SH-SY5Y (cell line): ENCODE measurements at regions not wholly inside any gene's neighbourhood (a gene's known extent, or its start where the extent isn't known, plus 50 kb on each side); places are given as distances from the start of the nearest gene placed in this dataset.

ENCODE experiments used
- GATA2 ChIP-seq: IDR thresholded peaks from 2 replicates; pipeline ENCODE4 v1.6.1; 2011; ENCODE audit warnings: mild to moderate bottlenecking, low read depth, low read length
- GATA3 ChIP-seq: IDR thresholded peaks from 2 replicates; pipeline ENCODE4 v1.6.1; 2011; ENCODE audit warnings: low read depth, mild to moderate bottlenecking, low read length, moderate library complexity

DNA sequence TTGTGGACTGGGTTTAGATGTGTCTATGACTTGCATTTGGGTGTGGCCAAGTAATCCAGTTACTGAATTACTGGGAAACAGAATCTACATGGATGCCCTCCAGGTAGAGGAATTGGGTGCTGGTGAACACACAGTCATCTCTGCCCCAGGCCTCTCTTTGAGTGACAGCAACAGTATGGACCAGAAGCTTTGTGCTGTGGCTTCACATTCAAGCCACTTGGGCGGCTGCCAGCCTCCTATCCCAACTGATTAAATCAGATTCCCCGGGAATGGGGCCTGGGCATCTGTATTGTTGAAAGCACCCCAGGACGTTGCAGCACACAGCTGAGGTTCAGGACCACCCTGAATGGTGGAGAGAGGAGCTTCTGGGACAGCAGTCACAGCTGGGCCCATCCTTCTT lies 144.6 kb downstream of the DHX35 start:
- no peak for TF ChIP-seq GATA2
- TF ChIP-seq GATA3 = no peak
